OCI-LY7 (cell line): ENCODE measurements at regions not wholly inside any gene's neighbourhood (a gene's known extent, or its start where the extent isn't known, plus 50 kb on each side); places are given as distances from the start of the nearest gene placed in this dataset.

Experiments
- CTCF ChIP-seq: fragments of 200-600 bp; sonication (generic); conservative IDR thresholded peaks from 2 replicates; pipeline ENCODE4 v1.5.1; 2014; ENCODE audit warnings: mild to moderate bottlenecking, antibody characterized with exemption, low read length, moderate library complexity, mixed read lengths
- EZH2phosphoT487 ChIP-seq: fragments of 200-600 bp; sonication (generic); IDR thresholded peaks from 2 replicates; pipeline ENCODE4 v1.6.1; 2018; ENCODE audit warnings: low read depth, borderline replicate concordance, mild to moderate bottlenecking, mixed run types, antibody characterized with exemption, low read length, moderate library complexity, mixed read lengths

- TF ChIP-seq CTCF (no peak), EZH2phosphoT487 (no peak)
Measured at GRCh38 chr7:109950256-109950655, 1140.7 kb upstream of the LRRN3 start.
